Stimulated activated CD4-positive, alpha-beta T cell treated with anti-CD3 and anti-CD28 coated beads, Interleukin-1b, Interleukin-23, amount 100 ng/mL, for 1 hour (primary cell): ENCODE measurements at regions not wholly inside any gene's neighbourhood (a gene's known extent, or its start where the extent isn't known, plus 50 kb on each side); places are given as distances from the start of the nearest gene placed in this dataset.

Experiments
- DNase-seq, 2 donors: peaks; one replicate each; pipeline ENCODE4 v3.0.0-alpha.2; 2020; ENCODE audit warnings: low read depth in 2 of 2

DNA sequence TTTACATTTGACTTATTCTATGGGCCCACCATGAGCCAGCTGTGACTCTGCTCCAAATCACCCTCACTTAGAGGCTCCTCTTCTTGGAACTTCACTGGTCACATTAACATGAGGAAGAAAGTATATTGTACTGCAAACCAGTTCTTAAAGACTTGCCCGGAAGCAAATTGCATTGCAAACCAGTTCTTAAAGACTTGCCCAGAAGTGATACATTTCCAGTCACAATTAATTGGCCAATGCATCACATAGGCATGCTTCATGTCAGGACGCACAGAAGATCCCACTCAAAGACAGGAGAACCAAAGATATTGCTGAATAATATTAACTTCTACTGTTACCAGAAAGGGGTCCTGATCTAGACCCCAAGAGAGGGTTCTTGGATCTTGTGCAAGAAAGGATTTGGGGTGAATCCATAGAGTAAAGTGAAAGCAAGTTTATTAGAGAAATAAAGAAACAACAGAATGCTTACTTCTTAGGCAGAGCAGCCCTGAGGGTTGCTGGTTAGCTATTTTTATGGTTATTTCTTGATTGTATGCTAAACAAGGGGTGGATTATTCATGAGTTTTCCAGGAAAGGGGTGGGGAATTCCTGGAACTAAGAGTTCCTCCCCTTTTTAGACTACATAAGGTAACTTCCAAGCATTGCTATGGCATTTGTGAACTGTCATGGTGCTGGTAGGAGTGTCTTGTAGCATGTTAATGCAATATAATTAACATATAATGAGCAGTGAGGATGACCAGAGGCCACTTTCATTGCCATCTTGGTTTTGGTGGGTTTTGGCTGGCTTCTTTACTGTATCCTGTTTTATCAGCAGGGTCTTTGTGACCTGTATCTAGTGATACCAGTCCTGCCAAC, 54.6 kb upstream of the HCCS start:
- DNase-seq = no peak

DNA sequence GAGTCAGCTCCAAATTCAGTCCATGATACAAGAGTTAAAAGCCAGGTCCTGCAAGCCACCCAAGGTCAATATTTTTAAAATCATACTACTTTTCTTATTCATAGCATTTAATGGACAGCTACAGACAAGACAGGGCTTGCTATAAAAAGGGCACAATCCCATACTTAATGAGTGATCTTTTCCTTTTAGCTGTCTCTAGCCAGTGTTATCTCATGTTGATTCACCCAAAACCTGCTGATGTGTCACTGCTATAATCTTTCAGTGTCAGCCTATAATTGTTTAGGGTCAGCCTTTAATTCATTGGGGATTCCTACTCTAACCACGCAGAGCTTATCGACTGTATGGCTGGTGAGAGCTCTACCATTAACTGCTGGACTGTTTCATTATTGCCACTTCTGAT, 51.2 kb upstream of the HCCS start:
- no peak for DNase-seq
